Hepatocyte (in vitro differentiated cells): ENCODE measurements at regions not wholly inside any gene's neighbourhood (a gene's known extent, or its start where the extent isn't known, plus 50 kb on each side); places are given as distances from the start of the nearest gene placed in this dataset.

ENCODE experiments used
- CTCF ChIP-seq: fragments of 200-600 bp; sonication (generic); IDR thresholded peaks from 2 replicates; pipeline ENCODE4 v1.5.1; 2016; ENCODE audit warnings: antibody characterized with exemption, mild to moderate bottlenecking; ENCODE audit not compliant: poor library complexity
- EZH2 ChIP-seq: fragments of 200-600 bp; sonication (generic); IDR thresholded peaks from 2 replicates; pipeline ENCODE4 v1.6.1; 2016; ENCODE audit warnings: antibody characterized with exemption, mild to moderate bottlenecking, borderline replicate concordance

- no peak for TF ChIP-seq CTCF
- no peak for TF ChIP-seq EZH2
Measured at GRCh38 chrX:39679497-39680157, 418.1 kb downstream of the BCOR start.
